ENCODE measurements at regions not wholly inside any gene's neighbourhood (a gene's known extent, or its start where the extent isn't known, plus 50 kb on each side); places are given as distances from the start of the nearest gene placed in this dataset.
"Not testable (repeated sequence)": the region's sequence is repeated elsewhere in the genome, so short reads cannot be mapped to it uniquely, and the experiment has no call there.

GRCh38 chrX:131693359-131693758 lies 149.5 kb downstream of the OR13H1 start:
- intact Hi-C loops (cut with micrococcal nuclease; ENCODE audit: unreplicated experiment) (no loop called here), in situ Hi-C loops (cut with HindIII; ENCODE audit: extremely low pct_ligation_motif_present, low pct_unique_long_range_greater_than_20kb) (no loop called here)
- DNase-seq (ENCODE audit: low spot score): no peak
- no peaks in the 10 kb centered on the region for H3K79me2 ChIP-seq (ENCODE audit: insufficient read depth, low read length)
- BruUV-seq (replicated peaks): no TSS peak
- no peak overlapping the region for H3K9ac ChIP-seq (ENCODE audit: insufficient read depth, low read depth, low read length)
- H3K27ac ChIP-seq (ENCODE audit: extremely low read length, insufficient read depth, low read length): no peak overlapping the region
- no peaks in the 10 kb centered on the region for H3K36me3 ChIP-seq (replicated peaks in 1 of 2; ENCODE audit: control insufficient read depth in 1 of 2, insufficient read depth in 2 of 2, low read length in 2 of 2)
- POLR2A ChIA-PET: no interaction called here
- no peaks in the 10 kb centered on the region for H4K20me1 ChIP-seq (ENCODE audit: insufficient read depth, low read length)
- no peaks in the 10 kb centered on the region for H3K27me3 ChIP-seq (ENCODE audit: control insufficient read depth in 1 of 2, insufficient read depth in 2 of 2, low read length in 2 of 2)
- TF ChIP-seq KLF16 (CRISPR knock-in tag; IDR thresholded peaks at IDR 0.05): no peak
- no peak for TF ChIP-seq THAP9 (CRISPR knock-in tag; IDR thresholded peaks at IDR 0.05; ENCODE audit: borderline replicate concordance)
- TF ChIP-seq ZNF530 (CRISPR knock-in tag; IDR thresholded peaks at IDR 0.05; ENCODE audit: low read depth): no peak
- TF ChIP-seq DBP (CRISPR knock-in tag; IDR thresholded peaks at IDR 0.05; ENCODE audit: not compliant biosample characterization): no peak
- no peak for FAIRE-seq
- H3K9me3 ChIP-seq (ENCODE audit: low read length): no peaks in the 10 kb centered on the region
- CTCF ChIA-PET (ENCODE audit: low intra/inter-chr PET ratio, low total read pairs): no interaction called here
- no peak for ATAC-seq
- no peak overlapping the region for H3K4me3 ChIP-seq (replicated peaks in 1 of 3; ENCODE audit: insufficient read depth in 1 of 3, low read depth in 2 of 3, low read length in 3 of 3)
- no peak overlapping the region for H3K4me2 ChIP-seq (ENCODE audit: low read depth, low read length)
- no peak overlapping the region for H2AFZ ChIP-seq (ENCODE audit: low read length)
- H3K4me1 ChIP-seq (ENCODE audit: insufficient read depth, low read length): no peaks in the 10 kb centered on the region

- H2AFZ ChIP-seq (ENCODE audit: low read length); H3K4me1 ChIP-seq (ENCODE audit: insufficient read depth, low read length); ATAC-seq; H3K9ac ChIP-seq (ENCODE audit: insufficient read depth, low read depth, low read length); H3K27ac ChIP-seq (ENCODE audit: extremely low read length, insufficient read depth, low read length); H3K9me3 ChIP-seq (ENCODE audit: low read length); H3K4me3 ChIP-seq (replicated peaks in 1 of 3; ENCODE audit: insufficient read depth in 1 of 3, low read depth in 2 of 3, low read length in 3 of 3); BruUV-seq (replicated peaks); H3K4me2 ChIP-seq (ENCODE audit: low read depth, low read length); CTCF ChIA-PET (ENCODE audit: low intra/inter-chr PET ratio, low total read pairs); H3K36me3 ChIP-seq (replicated peaks in 1 of 2; ENCODE audit: control insufficient read depth in 1 of 2, insufficient read depth in 2 of 2, low read length in 2 of 2); POLR2A ChIA-PET; intact Hi-C loops (cut with micrococcal nuclease; ENCODE audit: unreplicated experiment); FAIRE-seq; H3K79me2 ChIP-seq (ENCODE audit: insufficient read depth, low read length); H3K27me3 ChIP-seq (ENCODE audit: control insufficient read depth in 1 of 2, insufficient read depth in 2 of 2, low read length in 2 of 2); in situ Hi-C loops (cut with HindIII; ENCODE audit: extremely low pct_ligation_motif_present, low pct_unique_long_range_greater_than_20kb); H4K20me1 ChIP-seq (ENCODE audit: insufficient read depth, low read length); DNase-seq (ENCODE audit: low spot score): not testable (repeated sequence)
- WGBS (ENCODE audit: low lambda C conversion rate): 100% methylated on average over 3 of the region's 3 CpGs
Observed at GRCh38 chrX:131696989-131697388, 153.1 kb downstream of the OR13H1 start.

All from HepG2 (cell line).